Loucy (cell line): ENCODE measurements at regions not wholly inside any gene's neighbourhood (a gene's known extent, or its start where the extent isn't known, plus 50 kb on each side); places are given as distances from the start of the nearest gene placed in this dataset.

Experiments
- CTCF ChIP-seq: fragments of 200-600 bp; sonication (generic); conservative IDR thresholded peaks from 2 replicates; pipeline ENCODE4 v1.5.1; 2014; ENCODE audit warnings: mild to moderate bottlenecking, antibody characterized with exemption, low read length
- EZH2phosphoT487 ChIP-seq: fragments of 200-600 bp; IDR thresholded peaks from 2 replicates; pipeline ENCODE4 v1.6.1; 2018; ENCODE audit warnings: antibody characterized with exemption, mild to moderate bottlenecking, moderate library complexity, borderline replicate concordance

- TF ChIP-seq CTCF (0 out of 2 replicates have a peak, but pooled peaks have one; percentile 15), EZH2phosphoT487 (no peak)
These were observed 221.8 kb upstream of the TMEM72 start for GRCh38 chr10:44689368-44689767.
